ENCODE measurements at regions not wholly inside any gene's neighbourhood (a gene's known extent, or its start where the extent isn't known, plus 50 kb on each side); places are given as distances from the start of the nearest gene placed in this dataset.

- Histone ChIP-seq H3K9me3 (no peaks in the 10 kb centered on the region), H3K27me3 (no peaks in the 10 kb centered on the region), H3K4me3 (no peak overlapping the region), H3K27ac (no peak overlapping the region), H3K36me3 (no peaks in the 10 kb centered on the region), H3K4me1 (ENCODE audit: insufficient read depth) (no peaks in the 10 kb centered on the region)
- no peak for DNase-seq
- intact Hi-C loops (cut with DNase I), result no loop called here
- WGBS, 3 donors, result 73 to 89% (median 80%) methylated on average over 14 of the region's 14 CpGs
- no peak for TF ChIP-seq POLR2A (IDR thresholded peaks at IDR 0.05)
- no peak for TF ChIP-seq CTCF (IDR thresholded peaks at IDR 0.05)
- no peak for TF ChIP-seq EP300 (IDR thresholded peaks at IDR 0.05)
Measured at GRCh38 chr20:56885521-56885920, 256.4 kb downstream of the TFAP2C start.

- DNase-seq, result no peak
- Histone ChIP-seq H3K4me1 (ENCODE audit: insufficient read depth) (no peaks in the 10 kb centered on the region), H3K36me3 (no peaks in the 10 kb centered on the region), H3K27ac (no peak overlapping the region), H3K4me3 (no peak overlapping the region), H3K27me3 (no peaks in the 10 kb centered on the region), H3K9me3 (no peaks in the 10 kb centered on the region)
- no peak for TF ChIP-seq EP300 (IDR thresholded peaks at IDR 0.05)
- no peak for TF ChIP-seq POLR2A (IDR thresholded peaks at IDR 0.05)
- TF ChIP-seq CTCF (IDR thresholded peaks at IDR 0.05), result no peak
- intact Hi-C loops (cut with DNase I), result no loop called here
- WGBS, 3 donors, result 81 to 84% (median 82%) methylated on average over 11 of the region's 11 CpGs
Measured at GRCh38 chr20:56890011-56890410, 260.9 kb downstream of the TFAP2C start.

GRCh38 chr20:56893226-56893917, 264.3 kb downstream of the TFAP2C start:
- 31 to 44% (median 32%) methylated on average over 8 of the region's 8 CpGs for WGBS, 3 donors
- TF ChIP-seq CTCF (IDR thresholded peaks at IDR 0.05), result no peak
- no peak for TF ChIP-seq EP300 (IDR thresholded peaks at IDR 0.05)
- no peak for TF ChIP-seq POLR2A (IDR thresholded peaks at IDR 0.05)
- Histone ChIP-seq H3K4me1 (ENCODE audit: insufficient read depth) (no peaks in the 10 kb centered on the region), H3K9me3 (no peaks in the 10 kb centered on the region), H3K36me3 (no peaks in the 10 kb centered on the region), H3K27ac (no peak overlapping the region), H3K4me3 (no peak overlapping the region), H3K27me3 (no peaks in the 10 kb centered on the region)
- intact Hi-C loops (cut with DNase I), result no loop called here
- no peak for DNase-seq

- no peak for TF ChIP-seq EP300 (IDR thresholded peaks at IDR 0.05)
- no peak for TF ChIP-seq POLR2A (IDR thresholded peaks at IDR 0.05)
- TF ChIP-seq CTCF (IDR thresholded peaks at IDR 0.05), result no peak
- Histone ChIP-seq H3K36me3 (no peaks in the 10 kb centered on the region), H3K27ac (no peak overlapping the region), H3K4me3 (no peak overlapping the region), H3K27me3 (no peaks in the 10 kb centered on the region), H3K9me3 (no peaks in the 10 kb centered on the region), H3K4me1 (ENCODE audit: insufficient read depth) (no peaks in the 10 kb centered on the region)
- WGBS, 3 donors, result 89 to 96% (median 90%) methylated on average over 7 of the region's 7 CpGs
- intact Hi-C loops (cut with DNase I), result no loop called here
- no peak for DNase-seq
Measured at GRCh38 chr20:56896447-56896846, 267.3 kb downstream of the TFAP2C start.
